HS-5 (cell line): ENCODE measurements at regions not wholly inside any gene's neighbourhood (a gene's known extent, or its start where the extent isn't known, plus 50 kb on each side); places are given as distances from the start of the nearest gene placed in this dataset.
"Not testable (repeated sequence)": the region's sequence is repeated elsewhere in the genome, so short reads cannot be mapped to it uniquely, and the experiment has no call there.

ENCODE experiments used
- DNase-seq: peaks from one replicate; pipeline ENCODE4 v3.0.0-alpha.2; 2012; ENCODE audit warnings: low read depth

DNA sequence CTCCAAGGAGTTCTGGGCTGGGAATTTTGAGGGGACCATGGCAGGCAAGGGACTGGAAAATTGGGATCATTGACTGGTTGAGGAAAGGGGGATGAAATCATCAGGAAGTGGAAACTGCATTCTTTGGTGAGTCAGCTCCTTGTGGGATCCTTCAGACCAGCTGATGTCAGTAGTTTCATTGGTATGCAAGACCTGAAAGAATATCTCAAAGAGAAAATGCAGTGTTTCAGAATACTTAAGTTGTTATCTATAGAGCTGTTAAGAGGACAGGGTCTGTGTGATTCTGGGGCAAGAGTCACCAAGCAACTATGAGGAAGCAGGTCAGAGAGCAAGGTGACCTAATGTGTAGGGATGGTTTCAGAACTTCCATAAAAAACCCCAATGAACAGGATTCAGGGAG, 595.9 kb upstream of the AUTS2 start:
- no peak for DNase-seq

DNA sequence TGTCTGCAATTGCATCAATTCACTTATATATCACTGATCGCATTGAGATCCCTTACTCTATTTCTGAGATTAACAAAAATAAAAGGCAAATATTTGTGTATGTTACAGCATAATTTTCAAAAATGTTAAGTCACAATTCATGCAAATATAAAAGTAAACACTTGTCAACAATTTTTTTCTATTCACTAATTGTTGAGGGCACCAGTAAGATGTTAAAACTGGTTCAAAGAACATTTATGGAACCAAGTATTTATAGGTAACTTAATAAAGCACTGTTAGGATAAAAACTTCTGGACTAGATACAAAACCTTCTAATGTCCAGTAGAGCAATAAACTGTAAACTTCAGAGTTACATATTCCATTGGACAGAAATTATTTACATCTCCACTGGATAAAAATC, 586.1 kb upstream of the AUTS2 start:
- DNase-seq = no peak

DNA sequence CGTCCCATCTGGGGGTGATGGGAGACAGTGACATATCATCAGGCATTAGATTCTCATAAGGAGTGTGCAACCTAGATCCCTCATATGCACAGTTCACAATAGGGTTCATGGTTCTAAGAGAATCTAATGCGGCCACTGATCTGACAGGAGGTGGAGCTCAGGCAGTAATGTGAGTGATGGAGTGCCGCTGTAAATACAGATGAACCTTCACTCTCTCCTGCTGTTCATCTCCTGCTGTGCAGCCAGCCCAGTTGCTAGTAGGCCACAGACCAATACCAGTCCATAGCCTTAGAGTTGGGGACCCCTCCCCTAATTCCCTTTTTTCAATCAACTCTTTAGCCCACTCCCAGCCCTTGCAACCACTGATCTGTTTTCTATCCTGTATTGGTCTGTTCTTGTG, 581.1 kb upstream of the AUTS2 start:
- no peak for DNase-seq

DNA sequence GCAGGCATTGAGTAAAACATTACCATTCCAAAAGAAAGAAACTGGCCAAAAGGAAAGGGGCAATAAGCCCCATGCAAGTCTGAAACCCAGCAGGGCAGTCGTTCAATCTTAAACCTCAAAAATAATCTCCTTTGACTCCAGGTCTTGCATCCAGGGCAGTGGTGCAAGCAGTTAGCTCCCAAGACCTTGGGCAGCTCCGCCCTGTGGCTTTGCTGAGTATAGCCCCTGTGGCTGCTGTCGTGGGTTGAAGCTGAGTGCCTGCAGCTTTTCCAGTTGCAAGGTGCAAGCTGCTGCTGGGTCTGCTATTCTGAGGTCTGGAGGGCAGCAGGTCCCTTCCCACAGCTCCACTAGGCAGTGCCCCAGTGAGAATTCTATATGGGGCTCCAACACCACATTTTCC, 580.1 kb upstream of the AUTS2 start:
- no peak for DNase-seq

DNA sequence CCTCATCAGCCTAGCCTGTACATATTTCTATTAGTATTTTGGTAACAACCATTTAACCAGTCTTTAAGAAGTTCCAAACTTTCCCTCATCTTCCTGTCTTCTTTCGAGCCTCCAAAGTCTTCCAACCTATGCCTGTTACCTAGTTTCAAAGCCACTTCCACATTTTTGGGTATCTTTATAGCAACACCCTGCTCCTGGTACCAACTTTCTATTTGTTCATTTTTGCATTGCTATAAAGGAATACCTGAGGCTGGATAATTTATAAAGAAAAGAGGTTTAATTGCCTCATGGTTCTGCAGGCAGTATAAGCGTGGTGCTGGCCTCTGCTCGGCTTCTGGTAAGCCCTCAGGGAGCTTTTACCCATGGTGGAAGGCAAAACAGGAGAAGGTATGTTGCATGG, 578.8 kb upstream of the AUTS2 start:
- no peak for DNase-seq

DNA sequence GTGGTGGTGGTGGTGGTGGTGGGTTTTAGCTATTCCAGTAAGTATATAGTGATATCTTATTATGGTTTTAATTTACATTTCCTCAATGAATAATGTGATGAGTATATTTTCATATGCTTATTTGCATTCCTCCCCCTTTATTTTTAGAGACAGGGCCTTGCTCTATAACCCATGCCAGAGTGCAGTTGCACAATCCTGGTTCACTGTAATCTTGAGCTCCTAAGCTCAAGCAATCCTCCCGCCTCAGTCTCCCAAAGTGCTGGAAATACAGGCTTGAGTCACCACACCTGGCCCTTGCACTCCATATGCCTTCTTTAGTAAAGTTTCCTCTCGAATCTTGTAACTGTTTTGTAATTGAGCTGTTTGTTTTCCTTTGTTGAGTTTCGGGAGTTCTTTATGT, 577.7 kb upstream of the AUTS2 start:
- DNase-seq = no peak

DNA sequence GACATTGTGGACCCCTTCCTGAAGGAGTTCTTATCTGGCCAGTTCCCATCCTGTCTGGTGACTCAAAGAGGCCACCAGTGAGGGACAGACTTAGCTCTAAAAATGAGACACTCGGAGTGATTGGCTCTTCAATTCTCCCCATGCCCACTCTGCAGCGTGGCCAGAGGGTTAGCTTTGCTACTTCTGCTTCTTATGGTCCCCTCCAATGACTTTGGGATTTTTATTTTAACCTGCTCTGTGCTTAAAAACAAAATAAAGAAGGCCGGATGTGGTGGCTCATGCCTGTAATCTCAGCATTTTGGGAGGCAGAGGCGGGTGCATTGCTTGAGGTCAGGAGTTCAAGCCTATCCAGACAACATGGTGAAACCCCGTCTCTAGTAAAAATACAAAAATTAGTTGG, 573.0 kb upstream of the AUTS2 start:
- no peak for DNase-seq

DNA sequence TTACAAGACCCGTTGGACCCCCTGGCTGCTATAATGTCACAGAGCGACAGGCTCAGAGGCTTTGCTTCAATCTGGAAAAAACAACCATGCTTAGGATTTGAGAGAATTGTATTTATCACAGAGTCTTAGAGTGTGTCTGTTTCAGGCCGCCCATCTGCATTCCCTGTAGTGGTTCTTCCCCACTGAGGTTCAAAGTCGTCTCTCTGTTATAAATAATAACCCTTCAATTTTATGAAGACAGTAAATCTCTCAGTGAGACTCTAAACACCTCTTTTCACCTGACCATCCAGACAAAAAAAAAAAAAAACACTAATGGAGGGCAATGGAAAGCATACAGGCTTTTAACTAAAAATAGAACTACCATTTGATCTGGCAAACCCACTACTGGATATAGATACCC, 565.4 kb upstream of the AUTS2 start:
- DNase-seq = no peak

DNA sequence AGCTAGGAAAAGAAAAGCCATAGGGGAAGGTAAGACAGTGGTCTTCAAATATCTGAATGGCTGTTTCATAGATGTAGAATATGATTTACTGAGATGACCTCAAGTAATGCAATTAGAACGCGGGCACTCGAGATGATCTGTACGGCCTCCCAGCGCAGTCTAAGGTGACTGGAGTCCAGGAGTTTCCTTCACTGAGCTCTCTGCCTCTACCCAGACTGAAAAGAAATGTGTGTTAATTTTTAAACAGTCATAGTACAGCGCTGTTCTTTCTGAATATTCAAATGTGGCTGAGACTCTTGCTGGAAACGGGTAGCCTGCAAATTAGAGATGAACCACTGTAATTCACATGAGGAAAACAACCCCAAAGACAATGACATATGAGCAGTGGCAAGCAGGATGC, 562.4 kb upstream of the AUTS2 start:
- no peak for DNase-seq

DNA sequence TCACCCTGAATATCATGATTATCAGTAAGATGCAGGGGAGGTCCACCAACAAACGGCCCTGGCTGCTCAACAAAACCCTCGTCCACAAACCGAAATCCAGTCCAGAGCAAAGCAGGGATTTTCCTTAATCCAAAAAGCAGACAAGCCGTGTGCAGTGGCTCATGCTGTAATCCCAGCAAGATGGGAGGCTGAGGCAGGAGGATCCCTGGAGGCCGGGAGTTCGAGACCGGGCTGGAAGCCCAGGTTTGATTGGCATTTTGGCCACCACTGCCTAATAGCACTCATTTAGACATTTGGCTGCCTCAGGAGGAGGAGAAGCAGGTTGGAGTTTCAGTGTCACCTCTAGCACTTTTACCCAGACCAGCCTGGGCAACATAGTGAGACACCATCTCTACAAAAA, 562.0 kb upstream of the AUTS2 start:
- DNase-seq = no peak

DNA sequence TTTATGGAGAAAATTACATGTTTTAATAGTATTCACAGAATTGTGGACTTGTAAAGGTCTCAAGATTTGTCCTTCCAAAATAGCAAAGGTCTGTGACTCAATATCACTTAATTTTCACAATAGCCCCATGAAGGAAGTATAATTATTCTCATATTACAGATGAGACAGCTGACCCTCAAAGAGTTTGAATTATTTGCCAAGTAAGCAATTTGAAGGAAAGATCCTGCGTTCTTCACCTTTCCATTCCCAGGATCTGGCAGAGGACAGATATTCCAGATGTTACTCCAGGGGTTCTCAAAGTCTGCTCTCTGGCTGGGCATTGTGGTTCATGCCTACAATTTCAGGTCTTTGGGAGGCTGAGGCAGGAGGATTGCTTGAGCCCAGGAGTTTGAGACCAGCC, 559.4 kb upstream of the AUTS2 start:
- no peak for DNase-seq

DNA sequence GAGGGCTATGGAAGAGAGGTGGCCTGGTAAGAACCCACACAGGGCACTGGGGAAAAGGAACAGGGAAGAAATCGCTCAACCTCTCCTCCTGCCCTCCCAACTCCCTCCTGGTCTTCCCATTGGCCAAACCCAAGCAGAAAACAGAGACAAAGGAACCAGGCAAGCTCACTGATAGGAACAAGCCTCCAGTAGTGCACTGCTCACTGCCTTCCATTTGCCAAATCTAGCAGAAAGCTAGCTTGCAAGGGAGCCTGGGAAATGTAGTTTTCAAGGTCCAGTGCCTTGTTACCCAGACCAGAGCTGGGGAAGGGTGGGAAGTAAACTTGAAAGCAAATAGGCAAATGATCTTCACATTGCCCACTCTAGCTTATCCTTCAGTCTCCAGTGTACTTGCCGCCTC, 556.1 kb upstream of the AUTS2 start:
- no peak for DNase-seq

DNA sequence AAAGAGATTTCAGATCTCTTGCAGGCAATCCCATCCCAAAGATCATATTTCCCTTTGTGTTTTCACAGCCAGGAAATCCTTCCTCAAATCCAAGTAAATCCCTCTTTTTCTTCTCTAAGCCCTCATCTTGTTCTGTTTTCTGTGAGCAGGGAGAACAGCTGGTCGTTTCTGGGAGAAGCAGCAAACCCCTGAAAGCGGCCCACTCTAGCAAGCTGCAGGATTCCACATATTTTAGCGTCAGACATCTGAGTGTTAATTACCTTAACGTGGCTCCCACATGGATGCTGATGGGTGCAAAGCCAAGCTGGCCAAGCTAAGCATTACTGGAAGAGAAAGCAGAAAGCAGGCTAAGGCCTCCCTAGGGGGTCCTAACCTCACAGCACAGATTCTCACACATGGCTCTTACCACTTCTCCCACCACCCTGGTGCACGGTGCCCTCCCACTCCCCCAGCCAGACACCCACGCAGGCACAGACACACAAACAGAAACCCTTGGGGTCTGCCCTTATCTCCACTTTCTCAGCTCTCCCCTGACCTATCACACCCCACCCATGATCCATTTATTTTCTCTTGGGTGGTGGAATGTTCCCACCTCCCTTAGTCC, 551.0 kb upstream of the AUTS2 start:
- no peak for DNase-seq

DNA sequence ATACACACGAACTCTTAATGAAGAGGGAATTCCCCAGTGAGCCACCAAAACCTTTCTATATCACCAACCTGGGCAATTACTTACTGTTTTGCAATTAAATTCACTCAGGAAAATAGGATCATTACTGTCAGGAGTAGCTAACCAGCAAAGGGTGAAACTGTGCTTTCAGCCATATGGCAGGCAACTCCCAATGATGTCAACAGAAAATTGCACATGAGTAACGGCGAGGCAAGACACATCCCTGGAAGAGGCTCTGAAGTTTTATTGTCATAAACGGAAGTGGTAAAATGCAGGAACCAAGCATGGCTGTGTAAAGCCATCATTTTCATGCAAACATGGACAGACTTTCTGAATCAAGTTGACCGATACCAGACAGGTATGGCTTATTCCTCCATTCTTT, 548.9 kb upstream of the AUTS2 start:
- DNase-seq = no peak

DNA sequence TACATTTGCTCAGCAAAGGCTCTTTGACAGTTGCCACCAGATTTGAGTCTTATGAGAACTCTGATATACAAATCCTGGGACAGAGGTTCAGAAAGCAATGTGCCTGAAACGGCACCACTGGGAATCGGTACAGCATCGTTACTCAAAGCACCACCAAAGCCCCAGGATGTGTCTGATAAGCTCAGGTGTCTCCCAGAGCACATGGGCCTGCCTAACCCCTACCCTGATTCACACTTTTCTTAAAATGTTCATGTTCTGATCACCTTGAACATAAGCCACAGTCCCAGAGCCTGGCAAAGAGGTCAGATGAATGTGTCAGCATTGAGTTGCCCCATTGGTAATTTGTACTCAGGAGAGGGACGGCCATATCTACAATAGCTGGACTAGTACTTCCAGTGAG, 545.8 kb upstream of the AUTS2 start:
- DNase-seq = no peak

DNA sequence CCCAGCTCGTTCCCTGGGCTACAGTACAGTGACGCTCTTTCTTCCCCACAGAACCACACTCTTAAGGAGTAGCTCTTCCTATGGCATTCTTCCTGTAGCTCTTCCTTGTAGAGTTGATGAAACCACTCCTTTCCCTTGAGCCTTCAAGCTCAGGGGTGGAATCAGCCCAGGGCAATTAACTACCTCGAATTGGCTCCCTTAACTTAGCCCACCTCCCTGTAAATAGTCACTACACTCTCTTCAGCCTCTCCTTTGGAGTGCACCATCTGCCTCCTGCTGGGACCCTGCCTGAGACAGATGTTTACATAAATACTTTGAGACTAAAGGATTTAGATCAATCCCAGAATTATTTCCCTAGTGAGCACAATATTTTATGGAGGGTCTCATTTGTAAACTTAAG, 537.8 kb upstream of the AUTS2 start:
- no peak for DNase-seq

DNA sequence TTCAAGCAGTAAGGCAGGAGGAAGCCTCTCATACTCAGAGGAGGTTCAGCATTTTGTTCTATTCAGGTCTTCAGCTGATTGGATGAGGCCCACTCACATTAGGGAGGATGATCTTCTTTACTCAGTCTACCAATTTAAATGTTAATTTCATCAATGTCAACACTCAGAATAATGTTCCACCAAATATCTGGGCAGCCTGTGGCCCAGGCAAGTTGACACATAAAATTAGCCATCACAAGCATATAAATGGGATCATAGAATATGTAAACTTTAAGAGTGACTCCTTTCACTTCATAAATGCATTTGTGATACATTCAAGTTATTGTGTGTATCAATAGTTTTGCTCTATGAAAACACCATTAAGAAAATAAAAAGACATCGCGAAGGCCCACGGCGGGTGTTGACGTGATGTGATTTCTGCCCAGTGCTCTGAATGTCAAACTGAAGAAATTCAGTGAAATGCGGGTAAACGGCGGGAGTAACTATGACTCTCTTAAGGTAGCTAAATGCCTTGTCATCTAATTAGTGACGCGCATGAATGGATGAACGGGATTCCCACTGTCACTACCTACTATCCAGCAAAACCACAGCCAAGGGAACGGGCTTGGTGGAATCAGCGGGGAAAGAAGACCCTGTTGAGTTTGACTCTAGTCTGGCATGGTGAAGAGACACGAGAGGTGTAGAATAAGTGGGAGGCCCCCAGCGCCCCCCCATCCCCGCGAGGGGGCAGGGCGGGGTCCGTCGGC, 536.1 kb upstream of the AUTS2 start:
- DNase-seq = no peak

DNA sequence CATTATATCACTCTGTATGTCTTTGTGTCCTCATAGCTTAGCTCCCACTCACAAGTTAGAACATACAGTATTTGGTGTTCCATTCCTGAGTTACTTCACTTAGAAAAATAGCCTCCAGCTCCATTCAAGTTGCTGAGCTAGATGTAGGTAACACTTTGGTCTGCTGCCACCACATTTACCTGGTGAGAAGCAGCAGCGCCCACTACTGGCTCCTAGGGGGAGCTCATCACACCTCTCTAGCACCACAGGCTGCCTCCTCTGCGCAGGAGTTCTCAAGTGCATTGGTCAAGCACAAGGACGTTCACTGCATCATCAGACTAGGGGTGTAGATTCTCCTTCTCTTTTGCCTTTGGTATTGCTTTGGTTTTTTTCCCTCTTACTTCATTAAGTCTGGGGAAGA, 530.9 kb upstream of the AUTS2 start:
- DNase-seq = no peak

DNA sequence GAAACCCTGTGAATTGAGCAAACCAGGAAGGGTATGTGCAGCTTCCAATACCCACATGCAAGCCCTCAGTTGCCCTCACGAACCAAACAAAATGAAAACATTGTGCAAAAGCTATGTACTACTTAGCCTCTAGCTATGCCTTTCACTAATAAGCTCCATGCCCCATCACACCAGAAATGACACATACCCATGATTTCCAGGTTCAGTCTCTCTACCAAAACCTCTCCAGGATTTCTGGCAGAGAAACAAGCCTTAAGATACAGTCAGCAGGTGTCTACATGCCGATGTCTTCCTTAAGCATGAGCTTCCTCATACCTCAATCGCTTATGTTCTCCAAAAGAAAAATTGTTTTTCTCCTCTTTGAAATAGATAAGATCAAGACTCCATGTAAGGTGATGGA, 527.8 kb upstream of the AUTS2 start:
- no peak for DNase-seq

DNA sequence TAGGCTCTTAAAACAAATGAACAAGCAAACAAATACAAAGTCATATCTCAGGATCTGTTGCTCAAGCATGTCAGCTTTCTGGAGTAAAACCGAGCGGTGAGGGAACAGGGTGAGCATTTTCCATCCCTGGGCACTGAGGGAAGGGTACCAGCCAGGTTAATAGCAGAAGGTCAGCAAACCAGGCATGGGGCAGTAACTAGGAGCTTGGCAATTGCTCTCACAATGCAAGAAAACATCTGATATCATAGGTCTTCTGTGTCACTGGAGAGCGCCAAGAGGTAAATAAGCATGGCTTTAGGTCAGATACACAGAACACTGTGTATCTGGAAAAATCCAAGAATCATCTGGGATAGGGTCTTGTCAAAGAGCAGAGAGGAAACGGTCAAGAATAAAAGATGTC, 521.7 kb upstream of the AUTS2 start:
- DNase-seq = no peak

DNA sequence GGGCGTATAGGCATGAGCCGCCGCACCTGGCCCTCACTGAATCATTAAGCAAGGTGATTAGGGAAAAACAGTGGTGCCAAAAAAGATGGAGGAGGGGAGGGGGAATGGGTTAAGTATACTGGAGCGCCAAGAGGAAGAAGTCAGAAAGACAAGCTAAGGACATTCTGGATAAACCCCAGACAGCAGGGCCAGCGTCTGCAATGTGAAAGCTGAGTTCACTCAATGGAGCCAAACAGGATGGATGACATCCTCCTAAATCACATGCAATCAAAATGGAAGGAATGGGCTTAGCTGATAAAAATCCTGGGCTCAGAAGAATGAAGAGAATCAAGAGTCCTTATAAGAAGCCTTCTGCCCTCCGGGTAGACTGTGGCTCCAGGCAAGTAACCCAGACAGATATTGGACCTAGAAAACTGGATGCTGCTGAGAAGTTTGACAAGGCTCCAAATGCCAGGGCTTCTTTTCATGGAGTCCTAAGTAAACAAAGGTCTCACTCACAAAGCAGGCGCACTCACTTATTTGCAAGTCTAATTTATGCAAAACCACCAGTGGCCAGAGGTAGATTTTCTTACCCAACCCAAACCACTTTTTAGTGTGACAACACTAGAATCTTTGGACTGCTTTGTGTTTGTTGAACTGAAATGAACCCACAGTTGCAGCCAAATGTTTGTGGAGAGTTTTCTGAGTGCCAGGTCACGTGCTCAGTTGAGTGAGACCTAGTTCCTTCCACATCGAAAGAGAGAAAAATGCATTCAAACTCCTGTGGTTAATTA, 519.1 kb upstream of the AUTS2 start:
- DNase-seq = no peak

DNA sequence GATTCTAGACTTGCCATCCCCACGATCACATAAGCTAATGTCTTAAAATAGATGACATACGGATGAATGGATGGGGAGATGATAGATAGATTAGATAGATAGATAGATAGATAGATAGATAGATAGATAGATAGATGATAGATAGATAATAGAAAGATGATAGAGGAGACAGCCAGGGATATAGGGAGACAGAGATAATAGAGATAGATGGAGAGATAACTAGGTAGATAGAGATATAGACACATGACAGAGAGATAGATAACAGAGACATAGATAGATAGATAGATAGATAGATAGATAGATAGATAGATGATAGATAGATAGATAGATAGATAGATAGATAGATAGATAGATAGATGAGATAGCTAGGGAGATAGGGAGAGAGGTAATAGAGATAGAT, 511.0 kb upstream of the AUTS2 start:
- not testable (repeated sequence) for DNase-seq

DNA sequence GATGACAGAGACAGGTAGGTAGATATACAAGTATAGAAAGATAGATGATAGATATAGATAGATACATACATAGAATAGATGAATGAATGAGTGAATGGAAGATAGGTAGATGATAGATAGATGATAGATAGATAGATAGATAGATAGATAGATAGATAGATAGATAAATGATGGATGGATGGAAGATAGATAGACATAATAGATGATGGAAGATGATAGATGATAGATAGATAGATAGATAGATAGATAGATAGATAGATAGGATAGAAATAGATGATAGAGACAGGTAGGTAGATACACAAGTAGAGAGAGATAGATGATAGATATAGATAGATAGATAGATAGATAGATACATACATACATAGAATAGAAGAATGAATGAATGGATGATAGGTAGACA, 510.1 kb upstream of the AUTS2 start:
- DNase-seq = no peak

DNA sequence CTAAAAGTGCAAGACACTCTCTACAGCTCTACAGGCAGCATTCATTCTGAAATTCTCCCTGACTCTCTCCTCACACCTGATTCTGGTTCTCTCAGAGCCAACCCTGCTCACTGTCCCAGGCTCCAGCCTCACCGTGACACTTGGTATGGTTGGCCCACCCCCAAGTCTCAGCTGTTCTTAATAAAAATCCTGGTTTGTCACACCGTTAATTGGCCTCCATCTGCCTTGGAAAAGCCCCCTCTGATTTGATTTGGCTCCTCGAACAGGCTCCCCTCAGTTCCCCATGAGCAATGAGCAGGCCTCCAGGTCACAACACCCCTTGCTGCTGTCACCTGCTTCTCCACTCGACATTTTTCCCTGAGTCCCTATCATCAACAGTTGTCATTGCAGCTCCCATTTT, 507.3 kb upstream of the AUTS2 start:
- no peak for DNase-seq
